ENCODE measurements at regions not wholly inside any gene's neighbourhood (a gene's known extent, or its start where the extent isn't known, plus 50 kb on each side); places are given as distances from the start of the nearest gene placed in this dataset.

DNA sequence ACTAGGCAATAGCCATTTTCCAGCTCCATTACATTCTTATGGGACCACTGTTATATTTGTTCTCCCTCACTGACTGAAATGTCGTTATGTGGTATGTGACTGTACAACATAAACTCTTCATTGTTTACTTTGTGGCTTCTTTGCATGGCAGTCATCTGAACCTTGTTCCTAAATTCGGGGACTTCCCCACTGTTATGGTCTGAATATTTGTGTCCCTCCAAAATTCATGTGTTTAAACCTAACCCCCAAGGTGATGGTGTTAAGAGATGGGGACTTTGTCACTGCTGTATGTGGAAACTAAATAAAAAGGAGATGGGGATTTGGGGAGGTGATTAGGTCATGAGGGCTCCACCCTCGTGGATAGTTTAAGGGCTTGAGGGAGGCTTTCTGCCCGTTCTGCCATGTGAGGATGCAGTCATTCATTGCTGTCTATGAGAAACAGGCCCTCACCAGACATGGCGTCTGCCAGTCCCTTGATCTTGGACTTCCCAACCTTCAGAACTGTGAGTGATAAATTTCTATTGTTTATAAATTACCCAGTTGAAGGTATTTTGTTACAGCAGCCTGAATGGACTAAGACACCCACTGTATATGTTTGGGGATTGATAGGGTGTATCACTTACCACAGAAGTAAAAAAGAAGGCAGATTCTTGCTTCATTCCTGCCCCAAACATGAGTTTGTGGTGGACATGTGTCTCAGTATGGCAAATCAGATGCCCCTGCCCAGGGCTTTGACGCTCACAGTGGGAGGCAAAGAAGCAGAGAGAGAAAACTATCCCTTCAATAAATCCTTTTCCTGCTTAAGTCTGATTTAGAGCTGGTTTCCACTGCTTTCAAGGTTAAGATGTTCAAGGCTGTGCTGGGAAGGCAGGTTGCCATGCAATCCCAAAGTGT lies 138.0 kb upstream of the UBE2E1 start:
- no peaks in the 10 kb centered on the region for H3K9me3 ChIP-seq
- no peaks in the 10 kb centered on the region for H3K36me3 ChIP-seq
- H3K4me3 ChIP-seq, result no peak overlapping the region
- peaks cover 0 to 15% (median 0%) of the 10 kb centered on the region in 9 donors for H3K27me3 ChIP-seq
- WGBS, 4 donors, result 88 to 95% (median 93%) methylated on average over 6 of the region's 6 CpGs
- peaks cover 0 to 24% (median under 1%) of the 10 kb centered on the region in 12 donors for H3K4me1 ChIP-seq
- ATAC-seq, result no peak
- TF ChIP-seq CTCF (IDR thresholded peaks at IDR 0.05), result no peak
- no peak for TF ChIP-seq POLR2A (IDR thresholded peaks at IDR 0.05)
- H3K27ac ChIP-seq, result no peak overlapping the region
- intact Hi-C loops (cut with DNase I), result no loop called here
- DNase-seq, result no peak

GRCh38 chr3:23668430-23668904 lies 137.3 kb upstream of the UBE2E1 start:
- H3K4me1 ChIP-seq, result peaks cover 0 to 21% (median 0%) of the 10 kb centered on the region in 12 donors
- no peak overlapping the region for H3K27ac ChIP-seq
- H3K36me3 ChIP-seq, result no peaks in the 10 kb centered on the region
- peaks cover 0 to 15% (median 0%) of the 10 kb centered on the region in 9 donors for H3K27me3 ChIP-seq
- DNase-seq (no peak), ATAC-seq (no peak)
- 56 to 74% (median 64%) methylated on average over 4 of the region's 4 CpGs for WGBS, 4 donors
- intact Hi-C loops (cut with DNase I), result no loop called here
- H3K9me3 ChIP-seq, result no peaks in the 10 kb centered on the region
- no peak overlapping the region for H3K4me3 ChIP-seq
- TF ChIP-seq POLR2A (IDR thresholded peaks at IDR 0.05) (no peak), CTCF (IDR thresholded peaks at IDR 0.05) (no peak)

DNA sequence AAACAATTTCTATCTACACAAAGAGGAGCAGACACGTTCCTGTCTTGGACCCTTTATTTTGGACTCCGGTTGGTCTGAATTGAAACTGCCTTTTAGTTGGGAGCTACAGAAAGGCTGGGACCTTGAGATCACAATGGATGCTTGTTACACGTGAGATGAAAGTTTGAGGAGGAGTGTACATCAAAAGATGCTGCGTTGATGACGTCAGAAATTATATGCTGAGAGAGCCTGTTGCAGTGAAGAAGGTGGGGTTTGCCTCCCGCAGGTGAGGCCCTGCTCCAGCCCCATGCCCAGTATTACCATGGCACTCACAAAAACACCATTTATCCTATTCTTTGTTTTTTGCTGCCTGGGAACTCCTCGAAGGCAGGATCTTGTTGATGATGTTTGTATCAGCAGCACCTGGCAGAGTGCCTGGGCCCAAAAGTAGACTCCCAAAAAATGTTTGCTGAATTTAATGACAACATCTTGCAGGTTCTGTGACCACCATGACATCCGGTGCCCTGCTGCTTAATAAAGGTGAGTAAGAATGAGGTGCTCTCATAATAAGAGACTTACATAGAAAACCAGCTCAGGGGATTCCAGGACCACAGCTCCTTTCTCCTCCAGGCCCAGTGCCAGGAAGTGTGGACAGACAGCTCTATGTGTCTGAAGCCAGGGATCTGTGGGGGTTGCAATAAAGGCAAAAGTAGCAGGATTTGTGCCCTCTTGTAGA lies 136.1 kb upstream of the UBE2E1 start:
- H3K4me3 ChIP-seq, result no peak overlapping the region
- peaks cover 0 to 21% (median 0%) of the 10 kb centered on the region in 12 donors for H3K4me1 ChIP-seq
- no peaks in the 10 kb centered on the region for H3K36me3 ChIP-seq
- ATAC-seq (no peak), DNase-seq (no peak)
- intact Hi-C loops (cut with DNase I), result no loop called here
- no peak for TF ChIP-seq CTCF (IDR thresholded peaks at IDR 0.05)
- TF ChIP-seq POLR2A (IDR thresholded peaks at IDR 0.05), result no peak
- peaks cover 0 to 15% (median 0%) of the 10 kb centered on the region in 9 donors for H3K27me3 ChIP-seq
- no peaks in the 10 kb centered on the region for H3K9me3 ChIP-seq
- WGBS, 4 donors, result 87 to 90% (median 89%) methylated on average over 8 of the region's 8 CpGs
- H3K27ac ChIP-seq, result no peak overlapping the region

All from heart left ventricle (tissue), 16 donors.